GM23338 (cell line): ENCODE measurements at regions not wholly inside any gene's neighbourhood (a gene's known extent, or its start where the extent isn't known, plus 50 kb on each side); places are given as distances from the start of the nearest gene placed in this dataset.

Experiments used
- ATAC-seq: fragments of 200-7000 bp; cut with Tn5 transposase; 3 replicates; pipeline ENCODE4 v1.9.1; 2020
- DNase-seq: peaks from one replicate; pipeline ENCODE4 v3.0.0-alpha.2; 2015; ENCODE audit warnings: low spot score
- H2AFZ ChIP-seq: fragments of 200-600 bp; sonication (generic); 2 replicates; pipeline ENCODE4 v1.8.0; 2016; ENCODE audit warnings: antibody characterized with exemption, mild to moderate bottlenecking, moderate library complexity
- H3F3A ChIP-seq: fragments of 200-600 bp; sonication (generic); replicated peaks from 2 replicates; pipeline ENCODE4 v1.8.0; 2017; ENCODE audit warnings: antibody characterized with exemption, mixed run types, low read depth
- H3K27ac ChIP-seq: fragments of 200-600 bp; sonication (generic); 2 replicates; pipeline ENCODE4 v1.6.1; 2016; ENCODE audit warnings: low read depth
- H3K27me3 ChIP-seq: fragments of 200-600 bp; sonication (generic); 2 replicates; pipeline ENCODE4 v1.8.0; 2016; ENCODE audit warnings: mild to moderate bottlenecking, mixed run types, moderate library complexity; ENCODE audit not compliant: insufficient read depth
- H3K36me3 ChIP-seq: fragments of 200-600 bp; sonication (generic); 2 replicates; pipeline ENCODE4 v1.8.0; 2016; ENCODE audit warnings: mild to moderate bottlenecking; ENCODE audit not compliant: insufficient read depth
- H3K4me1 ChIP-seq: fragments of 200-600 bp; sonication (generic); 2 replicates; pipeline ENCODE4 v1.8.0; 2016; ENCODE audit warnings: mild to moderate bottlenecking, moderate library complexity; ENCODE audit not compliant: insufficient read depth
- H3K4me2 ChIP-seq: fragments of 200-600 bp; sonication (generic); 2 replicates; pipeline ENCODE4 v1.7.1; 2017; ENCODE audit warnings: mixed run types
- H3K4me3 ChIP-seq: fragments of 200-600 bp; sonication (generic); 2 replicates; pipeline ENCODE4 v1.6.1; 2016; ENCODE audit warnings: mixed run types
- H3K79me2 ChIP-seq: fragments of 200-600 bp; sonication (generic); replicated peaks from 2 replicates; pipeline ENCODE4 v1.8.0; 2017; ENCODE audit warnings: mild to moderate bottlenecking; ENCODE audit not compliant: insufficient read depth
- H3K9me2 ChIP-seq: fragments of 200-600 bp; sonication (generic); 2 replicates; pipeline ENCODE4 v1.8.0; 2017; ENCODE audit not compliant: insufficient read depth
- H4K20me1 ChIP-seq: fragments of 200-600 bp; sonication (generic); replicated peaks from 2 replicates; pipeline ENCODE4 v1.8.0; 2017; ENCODE audit warnings: mild to moderate bottlenecking; ENCODE audit not compliant: insufficient read depth
- H3K27ac Mint-ChIP-seq: 2 replicates; pipeline ENCODE4 v1.8.0; 2020; ENCODE audit warnings: inconsistent platforms, mild to moderate bottlenecking, moderate library complexity, mixed read lengths
- H3K27me3 Mint-ChIP-seq: 3 replicates; pipeline ENCODE4 v1.8.0; 2022; ENCODE audit warnings: low read depth, mild to moderate bottlenecking, moderate library complexity, mixed read lengths, inconsistent platforms; ENCODE audit not compliant: insufficient read depth, poor library complexity
- H3K36me3 Mint-ChIP-seq: 3 replicates; pipeline ENCODE4 v1.8.0; 2021; ENCODE audit warnings: low read depth, mild to moderate bottlenecking, inconsistent platforms, moderate library complexity, mixed read lengths
- H3K4me1 Mint-ChIP-seq: 3 replicates; pipeline ENCODE4 v1.8.0; 2020; ENCODE audit warnings: mild to moderate bottlenecking, inconsistent platforms, mixed read lengths
- H3K4me3 Mint-ChIP-seq: 3 replicates; pipeline ENCODE4 v1.8.0; 2021; ENCODE audit warnings: moderate library complexity, mild to moderate bottlenecking, inconsistent platforms, mixed read lengths
- H3K9me3 Mint-ChIP-seq: 3 replicates; pipeline ENCODE4 v1.8.0; 2020; ENCODE audit warnings: moderate library complexity, mild to moderate bottlenecking, inconsistent platforms, mixed read lengths
- CREB1 ChIP-seq: fragments of 250-450 bp; sonication (Bioruptor Pico); IDR thresholded peaks from 2 replicates; pipeline ENCODE4 v1.5.0; 2020; ENCODE audit warnings: low read depth, mild to moderate bottlenecking, moderate library complexity
- EZH2 ChIP-seq: fragments of 200-600 bp; sonication (generic); IDR thresholded peaks from one replicate; pipeline ENCODE4 v1.8.0; 2017; ENCODE audit warnings: antibody characterized with exemption, mild to moderate bottlenecking, low read depth; ENCODE audit not compliant: unreplicated experiment
- EZH2phosphoT487 ChIP-seq: fragments of 200-600 bp; sonication (generic); IDR thresholded peaks from one replicate; pipeline ENCODE4 v1.8.1; 2018; ENCODE audit warnings: antibody characterized with exemption; ENCODE audit not compliant: unreplicated experiment
- JUNB ChIP-seq: IDR thresholded peaks from one replicate; pipeline ENCODE4 v1.6.1; 2016; ENCODE audit warnings: antibody characterized with exemption; ENCODE audit not compliant: unreplicated experiment
- NANOG ChIP-seq: IDR thresholded peaks from 2 replicates; pipeline ENCODE4 v1.6.1; 2016; ENCODE audit warnings: antibody characterized with exemption, borderline replicate concordance
- POLR2AphosphoS5 ChIP-seq: IDR thresholded peaks from 2 replicates; pipeline ENCODE4 v1.6.1; 2016; ENCODE audit warnings: antibody characterized with exemption, low read depth
- STAT1 ChIP-seq: IDR thresholded peaks from one replicate; pipeline ENCODE4 v1.6.1; 2016; ENCODE audit warnings: antibody characterized with exemption; ENCODE audit not compliant: unreplicated experiment
- ZNF114 ChIP-seq: fragments of 250-450 bp; sonication (Bioruptor Pico); IDR thresholded peaks from 2 replicates; pipeline ENCODE4 v1.5.0; 2020; ENCODE audit warnings: mild to moderate bottlenecking, moderate library complexity
- ZNF331 ChIP-seq: fragments of 250-450 bp; sonication (Bioruptor Pico); IDR thresholded peaks from 2 replicates; pipeline ENCODE4 v1.5.0; 2020; ENCODE audit warnings: low read depth, mild to moderate bottlenecking, moderate library complexity
- TF ChIP-seq, protein P1 (sequence below): IDR thresholded peaks from one replicate; pipeline ENCODE4 v1.6.1; 2018; ENCODE audit warnings: antibody characterized with exemption; ENCODE audit not compliant: unreplicated experiment
- TF ChIP-seq, protein P2 (sequence below), 2 experiments: fragments of 200-600 bp in 1 of 2; sonication (generic) in 1 of 2; conservative IDR thresholded peaks; 2 replicates each; pipeline versions ENCODE4 v1.5.1 to v1.6.1; 2016 to 2017; ENCODE audit warnings: antibody characterized with exemption in 2 of 2, low read depth in 2 of 2, mild to moderate bottlenecking in 2 of 2, moderate library complexity in 1 of 2
- TF ChIP-seq, protein P3 (sequence below): fragments of 250-450 bp; sonication (Bioruptor Pico); IDR thresholded peaks from 2 replicates; pipeline ENCODE4 v1.5.0; 2020; ENCODE audit warnings: mild to moderate bottlenecking, moderate library complexity
- TF ChIP-seq, protein P4 (sequence below): IDR thresholded peaks from 2 replicates; pipeline ENCODE4 v1.6.1; 2016; ENCODE audit warnings: antibody characterized with exemption

DNA sequence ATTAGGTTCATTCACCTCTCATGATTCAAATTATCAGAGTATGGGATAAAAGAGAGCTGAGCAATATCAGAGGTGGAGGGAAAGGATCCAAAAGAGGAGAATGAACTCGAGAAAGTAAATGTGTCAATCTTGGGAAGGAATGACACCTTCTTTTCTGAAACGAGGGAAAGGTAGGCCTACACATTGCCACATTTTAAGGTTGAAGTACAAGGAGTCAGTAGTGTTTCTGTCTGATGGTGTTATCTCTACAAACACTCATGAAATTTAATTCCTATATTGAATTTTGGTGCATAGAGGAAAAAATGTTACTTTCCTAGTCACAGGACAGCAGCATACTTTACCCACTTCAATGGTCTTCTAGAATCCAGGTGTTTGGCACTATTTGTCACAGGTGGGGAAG lies 90.2 kb downstream of the DNAJB9 start:
- TF ChIP-seq, protein P1, sequence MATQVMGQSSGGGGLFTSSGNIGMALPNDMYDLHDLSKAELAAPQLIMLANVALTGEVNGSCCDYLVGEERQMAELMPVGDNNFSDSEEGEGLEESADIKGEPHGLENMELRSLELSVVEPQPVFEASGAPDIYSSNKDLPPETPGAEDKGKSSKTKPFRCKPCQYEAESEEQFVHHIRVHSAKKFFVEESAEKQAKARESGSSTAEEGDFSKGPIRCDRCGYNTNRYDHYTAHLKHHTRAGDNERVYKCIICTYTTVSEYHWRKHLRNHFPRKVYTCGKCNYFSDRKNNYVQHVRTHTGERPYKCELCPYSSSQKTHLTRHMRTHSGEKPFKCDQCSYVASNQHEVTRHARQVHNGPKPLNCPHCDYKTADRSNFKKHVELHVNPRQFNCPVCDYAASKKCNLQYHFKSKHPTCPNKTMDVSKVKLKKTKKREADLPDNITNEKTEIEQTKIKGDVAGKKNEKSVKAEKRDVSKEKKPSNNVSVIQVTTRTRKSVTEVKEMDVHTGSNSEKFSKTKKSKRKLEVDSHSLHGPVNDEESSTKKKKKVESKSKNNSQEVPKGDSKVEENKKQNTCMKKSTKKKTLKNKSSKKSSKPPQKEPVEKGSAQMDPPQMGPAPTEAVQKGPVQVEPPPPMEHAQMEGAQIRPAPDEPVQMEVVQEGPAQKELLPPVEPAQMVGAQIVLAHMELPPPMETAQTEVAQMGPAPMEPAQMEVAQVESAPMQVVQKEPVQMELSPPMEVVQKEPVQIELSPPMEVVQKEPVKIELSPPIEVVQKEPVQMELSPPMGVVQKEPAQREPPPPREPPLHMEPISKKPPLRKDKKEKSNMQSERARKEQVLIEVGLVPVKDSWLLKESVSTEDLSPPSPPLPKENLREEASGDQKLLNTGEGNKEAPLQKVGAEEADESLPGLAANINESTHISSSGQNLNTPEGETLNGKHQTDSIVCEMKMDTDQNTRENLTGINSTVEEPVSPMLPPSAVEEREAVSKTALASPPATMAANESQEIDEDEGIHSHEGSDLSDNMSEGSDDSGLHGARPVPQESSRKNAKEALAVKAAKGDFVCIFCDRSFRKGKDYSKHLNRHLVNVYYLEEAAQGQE, result no peak
- TF ChIP-seq ZNF331 (no peak), POLR2AphosphoS5 (no peak), JUNB (no peak), NANOG (no peak), EZH2phosphoT487 (no peak), STAT1 (no peak), ZNF114 (CRISPR knock-in tag) (no peak), EZH2 (no peak), CREB1 (no peak)
- TF ChIP-seq, protein P2, sequence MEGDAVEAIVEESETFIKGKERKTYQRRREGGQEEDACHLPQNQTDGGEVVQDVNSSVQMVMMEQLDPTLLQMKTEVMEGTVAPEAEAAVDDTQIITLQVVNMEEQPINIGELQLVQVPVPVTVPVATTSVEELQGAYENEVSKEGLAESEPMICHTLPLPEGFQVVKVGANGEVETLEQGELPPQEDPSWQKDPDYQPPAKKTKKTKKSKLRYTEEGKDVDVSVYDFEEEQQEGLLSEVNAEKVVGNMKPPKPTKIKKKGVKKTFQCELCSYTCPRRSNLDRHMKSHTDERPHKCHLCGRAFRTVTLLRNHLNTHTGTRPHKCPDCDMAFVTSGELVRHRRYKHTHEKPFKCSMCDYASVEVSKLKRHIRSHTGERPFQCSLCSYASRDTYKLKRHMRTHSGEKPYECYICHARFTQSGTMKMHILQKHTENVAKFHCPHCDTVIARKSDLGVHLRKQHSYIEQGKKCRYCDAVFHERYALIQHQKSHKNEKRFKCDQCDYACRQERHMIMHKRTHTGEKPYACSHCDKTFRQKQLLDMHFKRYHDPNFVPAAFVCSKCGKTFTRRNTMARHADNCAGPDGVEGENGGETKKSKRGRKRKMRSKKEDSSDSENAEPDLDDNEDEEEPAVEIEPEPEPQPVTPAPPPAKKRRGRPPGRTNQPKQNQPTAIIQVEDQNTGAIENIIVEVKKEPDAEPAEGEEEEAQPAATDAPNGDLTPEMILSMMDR (conservative IDR thresholded peaks at IDR 0.05; ENCODE audit: low read depth in 2 of 2), result no peak
- TF ChIP-seq, protein P3, sequence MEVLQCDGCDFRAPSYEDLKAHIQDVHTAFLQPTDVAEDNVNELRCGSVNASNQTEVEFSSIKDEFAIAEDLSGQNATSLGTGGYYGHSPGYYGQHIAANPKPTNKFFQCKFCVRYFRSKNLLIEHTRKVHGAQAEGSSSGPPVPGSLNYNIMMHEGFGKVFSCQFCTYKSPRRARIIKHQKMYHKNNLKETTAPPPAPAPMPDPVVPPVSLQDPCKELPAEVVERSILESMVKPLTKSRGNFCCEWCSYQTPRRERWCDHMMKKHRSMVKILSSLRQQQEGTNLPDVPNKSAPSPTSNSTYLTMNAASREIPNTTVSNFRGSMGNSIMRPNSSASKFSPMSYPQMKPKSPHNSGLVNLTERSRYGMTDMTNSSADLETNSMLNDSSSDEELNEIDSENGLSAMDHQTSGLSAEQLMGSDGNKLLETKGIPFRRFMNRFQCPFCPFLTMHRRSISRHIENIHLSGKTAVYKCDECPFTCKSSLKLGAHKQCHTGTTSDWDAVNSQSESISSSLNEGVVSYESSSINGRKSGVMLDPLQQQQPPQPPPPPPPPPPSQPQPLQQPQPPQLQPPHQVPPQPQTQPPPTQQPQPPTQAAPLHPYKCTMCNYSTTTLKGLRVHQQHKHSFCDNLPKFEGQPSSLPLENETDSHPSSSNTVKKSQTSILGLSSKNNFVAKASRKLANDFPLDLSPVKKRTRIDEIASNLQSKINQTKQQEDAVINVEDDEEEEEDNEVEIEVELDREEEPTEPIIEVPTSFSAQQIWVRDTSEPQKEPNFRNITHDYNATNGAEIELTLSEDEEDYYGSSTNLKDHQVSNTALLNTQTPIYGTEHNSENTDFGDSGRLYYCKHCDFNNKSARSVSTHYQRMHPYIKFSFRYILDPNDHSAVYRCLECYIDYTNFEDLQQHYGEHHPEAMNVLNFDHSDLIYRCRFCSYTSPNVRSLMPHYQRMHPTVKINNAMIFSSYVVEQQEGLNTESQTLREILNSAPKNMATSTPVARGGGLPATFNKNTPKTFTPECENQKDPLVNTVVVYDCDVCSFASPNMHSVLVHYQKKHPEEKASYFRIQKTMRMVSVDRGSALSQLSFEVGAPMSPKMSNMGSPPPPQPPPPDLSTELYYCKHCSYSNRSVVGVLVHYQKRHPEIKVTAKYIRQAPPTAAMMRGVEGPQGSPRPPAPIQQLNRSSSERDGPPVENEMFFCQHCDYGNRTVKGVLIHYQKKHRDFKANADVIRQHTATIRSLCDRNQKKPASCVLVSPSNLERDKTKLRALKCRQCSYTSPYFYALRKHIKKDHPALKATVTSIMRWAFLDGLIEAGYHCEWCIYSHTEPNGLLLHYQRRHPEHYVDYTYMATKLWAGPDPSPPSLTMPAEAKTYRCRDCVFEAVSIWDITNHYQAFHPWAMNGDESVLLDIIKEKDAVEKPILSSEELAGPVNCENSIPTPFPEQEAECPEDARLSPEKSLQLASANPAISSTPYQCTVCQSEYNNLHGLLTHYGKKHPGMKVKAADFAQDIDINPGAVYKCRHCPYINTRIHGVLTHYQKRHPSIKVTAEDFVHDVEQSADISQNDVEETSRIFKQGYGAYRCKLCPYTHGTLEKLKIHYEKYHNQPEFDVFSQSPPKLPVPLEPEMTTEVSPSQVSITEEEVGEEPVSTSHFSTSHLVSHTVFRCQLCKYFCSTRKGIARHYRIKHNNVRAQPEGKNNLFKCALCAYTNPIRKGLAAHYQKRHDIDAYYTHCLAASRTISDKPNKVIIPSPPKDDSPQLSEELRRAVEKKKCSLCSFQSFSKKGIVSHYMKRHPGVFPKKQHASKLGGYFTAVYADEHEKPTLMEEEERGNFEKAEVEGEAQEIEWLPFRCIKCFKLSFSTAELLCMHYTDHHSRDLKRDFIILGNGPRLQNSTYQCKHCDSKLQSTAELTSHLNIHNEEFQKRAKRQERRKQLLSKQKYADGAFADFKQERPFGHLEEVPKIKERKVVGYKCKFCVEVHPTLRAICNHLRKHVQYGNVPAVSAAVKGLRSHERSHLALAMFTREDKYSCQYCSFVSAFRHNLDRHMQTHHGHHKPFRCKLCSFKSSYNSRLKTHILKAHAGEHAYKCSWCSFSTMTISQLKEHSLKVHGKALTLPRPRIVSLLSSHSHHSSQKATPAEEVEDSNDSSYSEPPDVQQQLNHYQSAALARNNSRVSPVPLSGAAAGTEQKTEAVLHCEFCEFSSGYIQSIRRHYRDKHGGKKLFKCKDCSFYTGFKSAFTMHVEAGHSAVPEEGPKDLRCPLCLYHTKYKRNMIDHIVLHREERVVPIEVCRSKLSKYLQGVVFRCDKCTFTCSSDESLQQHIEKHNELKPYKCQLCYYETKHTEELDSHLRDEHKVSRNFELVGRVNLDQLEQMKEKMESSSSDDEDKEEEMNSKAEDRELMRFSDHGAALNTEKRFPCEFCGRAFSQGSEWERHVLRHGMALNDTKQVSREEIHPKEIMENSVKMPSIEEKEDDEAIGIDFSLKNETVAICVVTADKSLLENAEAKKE (CRISPR knock-in tag), result no peak
- TF ChIP-seq, protein P4, sequence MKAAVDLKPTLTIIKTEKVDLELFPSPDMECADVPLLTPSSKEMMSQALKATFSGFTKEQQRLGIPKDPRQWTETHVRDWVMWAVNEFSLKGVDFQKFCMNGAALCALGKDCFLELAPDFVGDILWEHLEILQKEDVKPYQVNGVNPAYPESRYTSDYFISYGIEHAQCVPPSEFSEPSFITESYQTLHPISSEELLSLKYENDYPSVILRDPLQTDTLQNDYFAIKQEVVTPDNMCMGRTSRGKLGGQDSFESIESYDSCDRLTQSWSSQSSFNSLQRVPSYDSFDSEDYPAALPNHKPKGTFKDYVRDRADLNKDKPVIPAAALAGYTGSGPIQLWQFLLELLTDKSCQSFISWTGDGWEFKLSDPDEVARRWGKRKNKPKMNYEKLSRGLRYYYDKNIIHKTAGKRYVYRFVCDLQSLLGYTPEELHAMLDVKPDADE, result no peak
- H3K79me2 ChIP-seq, result no peaks in the 10 kb centered on the region
- H3K27ac ChIP-seq, result no peak overlapping the region
- H3K36me3 Mint-ChIP-seq, result no peaks in the 10 kb centered on the region
- H3K4me1 Mint-ChIP-seq, result no peaks in the 10 kb centered on the region; the same call in 2 of the 3 replicates
- H3K27me3 ChIP-seq, result no peaks in the 10 kb centered on the region
- H3K27me3 Mint-ChIP-seq, result no peaks in the 10 kb centered on the region
- no peaks in the 10 kb centered on the region for H3K4me1 ChIP-seq
- H3K4me3 ChIP-seq, result no peak overlapping the region
- no peak overlapping the region for H3K27ac Mint-ChIP-seq
- no peak overlapping the region for H3K4me2 ChIP-seq
- no peak for ATAC-seq
- H4K20me1 ChIP-seq, result no peaks in the 10 kb centered on the region
- H2AFZ ChIP-seq, result no peak overlapping the region
- no peak for DNase-seq
- H3K36me3 ChIP-seq, result no peaks in the 10 kb centered on the region
- H3K9me3 Mint-ChIP-seq, result no peaks in the 10 kb centered on the region
- no peaks in the 10 kb centered on the region for H3K9me2 ChIP-seq
- H3K4me3 Mint-ChIP-seq, result no peak overlapping the region
- no peaks in the 10 kb centered on the region for H3F3A ChIP-seq
